NCI-H345 treated with DMSO at 0.1 percent for 48 hours (cell line): ENCODE measurements at regions not wholly inside any gene's neighbourhood (a gene's known extent, or its start where the extent isn't known, plus 50 kb on each side); places are given as distances from the start of the nearest gene placed in this dataset.
"Not testable (repeated sequence)": the region's sequence is repeated elsewhere in the genome, so short reads cannot be mapped to it uniquely, and the experiment has no call there.

Experiments used
- DNase-seq: peaks from one replicate; lab custom pipeline; 2025; ENCODE audit not compliant: unreplicated experiment; lab: John Stamatoyannopoulos, UW

GRCh38 chr7:51847461-51848134 lies 531.0 kb upstream of the COBL start:
- no peak for DNase-seq

- not testable (repeated sequence) for DNase-seq
These were observed 522.5 kb upstream of the COBL start for GRCh38 chr7:51839130-51839529.

- DNase-seq, result no peak
These were observed 511.0 kb upstream of the COBL start for GRCh38 chr7:51827631-51828030.

GRCh38 chr7:51824050-51824449 lies 507.4 kb upstream of the COBL start:
- DNase-seq, result no peak

GRCh38 chr7:51823437-51823836 lies 506.8 kb upstream of the COBL start:
- no peak for DNase-seq

GRCh38 chr7:51817694-51818225 lies 501.2 kb upstream of the COBL start:
- DNase-seq, result no peak

- DNase-seq, result not testable (repeated sequence)
These were observed 489.3 kb upstream of the COBL start for GRCh38 chr7:51805783-51806431.

GRCh38 chr7:51802718-51803117 lies 486.1 kb upstream of the COBL start:
- DNase-seq, result peak; percentile 78

GRCh38 chr7:51797371-51797770 lies 480.8 kb upstream of the COBL start:
- DNase-seq, result no peak

GRCh38 chr7:51792796-51793195 lies 476.2 kb upstream of the COBL start:
- DNase-seq, result no peak

GRCh38 chr7:51789489-51789888 lies 472.9 kb upstream of the COBL start:
- no peak for DNase-seq

GRCh38 chr7:51786284-51786683 lies 469.7 kb upstream of the COBL start:
- DNase-seq, result no peak

GRCh38 chr7:51785876-51786275 lies 469.3 kb upstream of the COBL start:
- DNase-seq, result no peak

GRCh38 chr7:51785171-51785570 lies 468.6 kb upstream of the COBL start:
- no peak for DNase-seq

GRCh38 chr7:51783241-51783640 lies 466.6 kb upstream of the COBL start:
- no peak for DNase-seq

GRCh38 chr7:51778121-51778520 lies 461.5 kb upstream of the COBL start:
- no peak for DNase-seq

GRCh38 chr7:51774178-51774577 lies 457.6 kb upstream of the COBL start:
- DNase-seq, result no peak

GRCh38 chr7:51772190-51772589 lies 455.6 kb upstream of the COBL start:
- DNase-seq, result no peak

GRCh38 chr7:51764976-51765375 lies 448.4 kb upstream of the COBL start:
- no peak for DNase-seq

GRCh38 chr7:51759985-51760384 lies 443.4 kb upstream of the COBL start:
- DNase-seq, result no peak

GRCh38 chr7:51757960-51758359 lies 441.4 kb upstream of the COBL start:
- DNase-seq, result no peak

- no peak for DNase-seq
These were observed 416.3 kb upstream of the COBL start for GRCh38 chr7:51732951-51733350.

GRCh38 chr7:51732116-51732515 lies 415.5 kb upstream of the COBL start:
- no peak for DNase-seq
